Skin epidermis (tissue), 12 donors: ENCODE measurements at regions not wholly inside any gene's neighbourhood (a gene's known extent, or its start where the extent isn't known, plus 50 kb on each side); places are given as distances from the start of the nearest gene placed in this dataset.
"Not testable (repeated sequence)": the region's sequence is repeated elsewhere in the genome, so short reads cannot be mapped to it uniquely, and the experiment has no call there.

ENCODE experiments used
- H3K27ac ChIP-seq, 21 experiments: fragments of 200-600 bp; sonication (generic) in 11 of 21; one replicate each; pipeline ENCODE4 v1.5.0; 2020; ENCODE audit warnings: mild to moderate bottlenecking in 3 of 21, inconsistent platforms in 2 of 21, moderate library complexity in 2 of 21
- H3K4me3 ChIP-seq, 7 experiments: fragments of 200-600 bp; sonication (generic) in 2 of 7; one replicate each; pipeline ENCODE4 v1.5.0; 2020; ENCODE audit warnings: inconsistent platforms in 2 of 7, mild to moderate bottlenecking in 2 of 7, moderate library complexity in 1 of 7

DNA sequence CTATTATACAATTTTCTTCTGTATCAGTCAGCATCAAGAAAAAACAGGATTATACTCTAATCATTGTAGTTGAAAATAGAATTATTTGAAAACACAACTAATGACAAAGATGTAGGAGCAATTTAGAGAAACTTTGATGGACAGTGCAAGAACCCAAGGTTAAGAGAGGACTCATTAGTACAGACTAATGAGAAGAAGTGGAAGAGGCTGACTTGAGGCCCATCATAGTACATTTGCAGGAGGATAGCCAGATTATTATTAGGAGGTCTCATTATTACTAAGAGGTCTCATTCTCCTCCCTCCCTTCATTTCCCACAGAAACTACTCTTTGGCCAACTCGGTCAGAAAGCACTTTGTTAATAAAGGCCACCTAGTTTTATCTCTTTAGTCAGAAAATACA is 1983.0 kb downstream of the SUCLG1 start:
- Histone ChIP-seq H3K27ac (no peak overlapping the region), H3K4me3 (no peak overlapping the region)

DNA sequence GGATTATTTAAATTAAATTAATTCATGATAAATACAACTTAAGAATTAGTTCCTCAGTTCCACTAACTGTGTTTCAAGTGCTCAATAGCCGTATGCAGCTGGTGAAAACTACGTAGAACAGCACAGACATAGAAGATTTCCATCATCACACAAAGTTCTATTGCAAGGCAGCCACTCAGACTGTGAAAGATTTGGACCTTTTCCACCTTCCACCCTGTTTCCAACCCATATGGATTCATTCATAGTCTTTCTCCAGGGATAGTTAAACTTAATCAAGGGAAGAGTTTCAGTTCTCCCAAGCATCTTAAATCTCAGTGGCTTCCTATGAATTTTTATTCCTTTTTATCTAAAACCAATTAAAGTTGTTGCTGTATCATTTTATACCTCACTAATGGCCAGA is 2030.8 kb downstream of the SUCLG1 start:
- Histone ChIP-seq H3K4me3 (no peak overlapping the region), H3K27ac (no peak overlapping the region)

DNA sequence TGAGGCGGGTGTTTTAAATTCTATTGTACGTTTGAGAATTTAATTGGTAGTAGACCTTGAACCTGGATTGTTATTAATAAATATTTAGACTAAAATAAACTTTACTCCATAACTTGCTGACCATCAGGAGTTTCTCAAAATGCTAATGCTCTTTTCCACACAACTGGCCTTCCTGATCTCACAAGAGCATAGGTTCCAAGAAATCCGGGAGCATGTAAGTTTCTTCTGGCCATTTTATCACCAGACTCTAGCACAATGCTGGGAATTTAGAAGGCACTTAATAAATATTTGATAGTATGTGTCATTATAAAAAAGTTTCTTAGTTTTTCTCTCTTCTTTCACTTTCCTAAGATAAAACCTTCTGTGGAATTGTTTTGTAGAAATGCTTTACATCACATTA is 2047.1 kb downstream of the SUCLG1 start:
- Histone ChIP-seq H3K27ac (no peak overlapping the region), H3K4me3 (no peak overlapping the region)

DNA sequence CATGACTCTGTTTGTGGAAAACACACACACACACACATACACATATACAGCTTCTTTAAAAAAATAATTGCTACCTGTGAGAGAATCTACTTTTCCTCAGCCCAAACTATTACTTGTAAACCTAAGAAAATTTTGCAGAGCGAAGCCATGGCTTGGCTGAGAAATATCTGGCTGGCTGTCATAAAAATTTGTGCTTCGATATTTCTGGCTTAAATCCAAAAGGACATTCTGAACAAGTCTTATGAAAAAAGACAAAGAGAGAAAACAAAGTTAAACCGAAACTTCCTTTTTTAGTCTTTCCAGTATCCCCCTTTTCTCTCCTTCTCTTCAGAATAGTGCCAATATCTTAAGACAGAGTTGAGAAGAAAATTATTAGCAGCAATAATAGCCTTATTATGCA is 2048.0 kb downstream of the SUCLG1 start:
- H3K4me3 ChIP-seq = no peak overlapping the region
- no peak overlapping the region for H3K27ac ChIP-seq

DNA sequence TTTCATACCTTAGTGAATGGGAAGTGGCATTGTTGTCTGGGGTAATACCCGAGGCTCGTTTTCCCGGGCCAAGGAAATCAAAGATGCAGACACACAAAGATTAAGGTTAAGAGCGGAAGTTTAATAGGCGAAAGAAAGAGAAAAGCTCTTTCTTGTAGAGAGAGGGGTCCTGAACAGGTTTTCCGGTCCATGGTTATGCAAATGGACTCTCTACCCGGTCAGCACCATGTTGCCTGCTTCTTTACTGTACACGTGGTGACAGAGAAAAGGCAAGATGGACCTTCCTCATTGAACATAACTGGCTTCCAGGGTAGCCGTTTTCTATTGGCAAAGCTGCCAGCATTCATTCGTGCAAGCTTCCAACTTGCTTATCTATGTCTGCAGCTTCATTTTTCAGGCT is 2063.5 kb downstream of the SUCLG1 start:
- H3K27ac ChIP-seq = no peak overlapping the region
- no peak overlapping the region for H3K4me3 ChIP-seq

DNA sequence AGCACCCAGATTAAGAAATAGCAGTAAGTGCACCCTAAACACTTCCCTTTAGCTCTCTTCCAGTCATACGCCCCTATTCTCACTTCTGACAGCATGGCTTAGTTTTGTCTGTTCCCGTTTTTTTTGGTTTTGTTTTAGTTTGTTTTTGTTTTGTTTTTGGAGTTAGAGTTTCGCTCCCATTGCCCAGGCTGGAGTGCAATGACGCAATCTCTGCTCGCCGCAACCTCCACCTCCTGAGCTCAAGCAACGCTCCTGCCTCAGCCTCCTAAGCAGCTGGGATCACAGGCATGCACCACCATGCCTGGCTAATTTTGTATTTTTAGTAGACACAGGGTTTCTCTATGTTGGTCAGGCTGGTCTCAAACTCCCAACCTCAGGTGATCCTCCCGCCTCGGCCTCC is 2067.7 kb downstream of the SUCLG1 start:
- no peak overlapping the region for H3K4me3 ChIP-seq

DNA sequence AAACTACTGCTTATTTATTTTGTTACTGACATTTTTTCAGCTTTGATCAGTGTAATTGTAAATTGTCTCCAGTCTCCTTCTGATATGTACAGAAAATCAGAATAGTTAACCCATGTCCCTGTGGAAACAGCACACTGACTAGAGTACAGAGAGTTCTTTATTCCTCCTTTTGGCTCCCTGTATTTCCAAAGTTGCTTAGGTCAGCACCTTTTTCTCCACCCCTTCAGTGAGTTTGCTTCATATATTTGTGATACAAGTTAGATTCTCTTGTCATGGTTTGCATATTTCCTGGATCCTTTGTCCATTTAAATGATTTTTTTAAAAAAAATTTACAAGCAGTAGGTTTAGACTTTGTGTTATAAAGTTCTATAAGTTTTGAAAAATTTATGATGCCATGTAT is 2051.1 kb upstream of the LRRTM1 start:
- no peak overlapping the region for H3K4me3 ChIP-seq
- H3K27ac ChIP-seq = no peak overlapping the region

More for the DNA sequence above, 2067.7 kb downstream of the SUCLG1 start:
- no peak overlapping the region for H3K27ac ChIP-seq

DNA sequence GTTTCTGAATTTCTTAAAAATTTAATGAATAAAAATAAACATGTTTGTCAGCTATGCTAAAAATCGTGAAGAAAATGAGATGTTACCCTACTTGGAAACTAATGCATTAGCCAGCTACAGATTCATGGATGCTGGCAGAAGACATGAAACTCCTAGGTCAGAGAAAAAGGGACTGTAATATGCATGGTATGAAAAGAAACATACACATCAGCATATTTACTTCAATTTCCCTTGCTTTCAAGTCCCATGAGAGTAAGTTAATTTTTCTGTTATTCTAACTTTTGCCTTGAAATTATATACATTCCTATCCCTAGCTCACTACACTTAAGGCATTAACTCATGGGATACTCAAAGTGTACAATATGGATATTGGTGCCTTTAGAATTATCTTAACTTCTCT is 2041.4 kb upstream of the LRRTM1 start:
- Histone ChIP-seq H3K4me3 (no peak overlapping the region), H3K27ac (no peak overlapping the region)

DNA sequence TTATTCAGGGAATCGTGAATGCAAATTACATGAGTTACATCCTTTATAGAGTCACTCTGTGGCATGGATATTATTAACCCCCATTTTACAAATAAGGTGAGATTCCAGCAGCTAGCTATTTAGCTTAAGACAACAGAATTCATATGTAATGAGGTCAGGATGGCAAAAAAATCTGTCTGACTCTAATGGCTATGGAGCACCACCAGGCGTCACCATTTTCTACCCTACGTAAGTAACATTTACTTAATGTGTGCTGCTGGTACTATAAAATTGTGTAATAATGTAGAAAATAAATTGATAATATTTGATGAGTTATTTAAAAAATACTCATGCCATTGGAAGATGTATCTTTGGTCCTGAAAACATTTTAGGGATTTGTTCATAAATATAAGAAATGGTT is 2040.1 kb upstream of the LRRTM1 start:
- no peak overlapping the region for H3K4me3 ChIP-seq
- no peak overlapping the region for H3K27ac ChIP-seq

DNA sequence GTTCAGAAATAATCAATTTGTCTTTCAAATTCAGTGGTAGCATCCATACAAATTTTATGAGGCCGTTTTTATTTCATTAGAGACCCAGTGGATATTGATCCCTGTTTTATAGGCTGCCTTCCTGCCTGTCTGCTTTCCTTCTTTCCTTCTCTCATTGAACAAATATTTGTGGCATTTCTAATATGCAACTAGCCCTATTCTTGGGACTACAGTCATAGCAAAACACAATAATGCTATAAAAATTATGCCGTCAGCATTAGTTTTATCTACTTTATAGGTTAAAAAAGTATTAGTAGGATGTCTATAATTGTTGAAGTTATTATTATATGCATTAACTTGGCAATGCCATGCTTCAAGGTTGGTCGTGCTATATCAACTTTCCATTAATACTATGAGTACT is 2037.8 kb upstream of the LRRTM1 start:
- no peak overlapping the region for H3K4me3 ChIP-seq
- H3K27ac ChIP-seq = no peak overlapping the region

DNA sequence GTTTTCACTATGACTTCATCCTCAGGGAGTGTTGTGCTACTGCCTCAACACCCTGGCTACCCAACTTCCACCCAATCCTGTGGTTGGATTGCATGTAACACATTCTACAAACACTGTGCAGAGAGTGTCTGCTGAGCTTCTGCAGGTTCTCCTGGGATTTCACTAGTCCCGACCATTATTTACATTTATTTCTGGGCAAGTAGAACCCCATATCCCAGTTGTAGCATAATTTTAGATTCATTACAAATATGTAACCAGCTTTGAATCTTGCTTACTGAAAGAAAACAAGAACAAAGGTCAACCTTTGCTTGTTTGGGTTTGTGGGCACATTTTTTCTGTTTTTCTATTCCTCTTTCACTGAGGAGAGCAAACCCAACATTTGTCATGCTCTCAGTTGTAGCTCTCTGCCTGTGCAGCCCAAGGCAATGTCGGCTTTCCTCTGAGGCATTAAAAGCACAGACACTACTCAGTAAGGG is 2036.1 kb upstream of the LRRTM1 start:
- Histone ChIP-seq H3K27ac (no peak overlapping the region), H3K4me3 (no peak overlapping the region)

DNA sequence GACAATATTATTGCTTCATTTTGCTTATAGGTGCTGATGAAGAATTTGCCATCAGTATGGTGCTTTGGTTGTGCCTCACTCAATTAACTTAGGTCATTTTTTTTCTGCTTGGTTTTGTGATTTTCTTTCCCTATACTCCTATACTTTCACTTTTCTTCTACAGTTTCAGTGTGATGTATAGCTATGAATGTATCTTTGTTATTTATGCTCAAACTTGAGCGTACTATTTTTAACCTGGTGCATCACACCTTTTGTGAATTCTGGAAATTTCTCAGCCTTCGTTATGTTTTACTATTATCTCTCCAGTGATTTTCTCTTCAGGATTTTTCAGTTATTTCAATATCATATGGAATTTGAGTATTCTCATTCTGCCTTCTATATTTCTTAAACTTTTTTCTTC is 2035.3 kb upstream of the LRRTM1 start:
- no peak overlapping the region for H3K4me3 ChIP-seq
- no peak overlapping the region for H3K27ac ChIP-seq

DNA sequence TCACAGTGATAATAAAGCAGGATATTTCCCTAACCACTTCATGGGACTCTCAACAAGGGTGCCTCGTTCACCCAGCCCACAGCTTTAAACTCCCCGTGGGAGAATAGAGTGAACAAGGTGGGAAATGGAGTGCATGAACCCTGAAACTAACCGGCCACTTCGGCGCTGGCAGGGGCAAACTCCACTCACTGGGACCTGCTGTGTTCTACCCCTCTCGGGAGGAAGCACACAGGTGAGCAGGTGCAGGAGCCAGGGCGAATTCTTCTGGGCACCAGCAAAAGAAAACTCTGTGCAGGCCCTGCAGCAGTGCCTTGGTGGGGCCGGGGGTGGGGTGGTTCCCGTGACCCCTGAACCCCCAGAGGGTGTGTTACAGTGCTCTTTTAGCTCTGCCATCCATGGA is 2029.1 kb upstream of the LRRTM1 start:
- H3K27ac ChIP-seq = no peak overlapping the region
- H3K4me3 ChIP-seq = no peak overlapping the region

DNA sequence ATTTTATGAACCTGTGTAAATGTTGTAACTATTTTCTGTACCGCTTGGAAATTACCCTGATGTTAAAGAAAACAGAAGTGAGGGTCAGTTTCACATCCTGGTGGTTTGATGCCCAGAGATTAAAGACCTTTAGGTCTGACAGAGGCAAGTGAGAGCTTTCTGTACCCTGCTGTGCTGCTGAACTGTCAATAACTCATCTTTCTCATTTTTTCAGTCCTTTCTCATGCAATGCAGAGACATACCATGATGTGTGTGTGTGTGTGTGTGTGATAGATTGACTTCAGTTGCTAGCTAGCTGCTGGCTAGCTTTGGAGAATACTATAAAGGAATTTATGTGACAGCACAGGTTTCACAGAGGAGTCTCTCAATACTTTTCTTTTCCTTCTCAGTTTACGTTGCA is 2025.6 kb upstream of the LRRTM1 start:
- no peak overlapping the region for H3K27ac ChIP-seq

DNA sequence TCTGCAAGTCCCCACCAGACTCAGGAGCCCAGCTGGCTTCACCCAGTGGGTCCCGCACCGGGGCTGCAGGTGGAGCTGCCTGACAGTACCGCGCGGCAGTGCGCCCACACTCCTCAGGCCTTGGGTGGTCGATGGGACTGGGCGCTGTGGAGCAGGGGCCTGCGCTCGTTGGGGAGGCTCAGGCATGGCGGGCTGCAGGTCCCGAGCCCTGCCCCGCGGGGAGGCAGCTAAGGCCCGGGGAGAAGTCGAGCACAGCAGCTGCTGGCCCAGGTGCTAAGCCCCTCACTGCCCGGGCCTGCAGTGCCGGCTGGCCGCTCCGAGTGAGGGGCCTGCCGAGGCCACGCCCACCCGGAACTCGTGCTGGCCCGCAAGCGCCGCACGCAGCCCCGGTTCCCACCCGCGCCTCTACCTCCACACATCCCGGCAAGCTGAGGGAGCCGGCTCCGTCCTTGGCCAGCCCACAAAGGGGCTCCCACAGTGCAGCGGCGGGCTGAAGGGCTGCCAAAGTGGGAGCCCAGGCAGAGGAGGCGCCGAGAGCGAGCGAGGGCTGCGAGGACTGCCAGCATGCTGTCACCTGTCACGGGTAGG is 2021.7 kb upstream of the LRRTM1 start:
- H3K27ac ChIP-seq, H3K4me3 ChIP-seq: not testable (repeated sequence)

More for the DNA sequence above, 2025.6 kb upstream of the LRRTM1 start:
- no peak overlapping the region for H3K4me3 ChIP-seq

DNA sequence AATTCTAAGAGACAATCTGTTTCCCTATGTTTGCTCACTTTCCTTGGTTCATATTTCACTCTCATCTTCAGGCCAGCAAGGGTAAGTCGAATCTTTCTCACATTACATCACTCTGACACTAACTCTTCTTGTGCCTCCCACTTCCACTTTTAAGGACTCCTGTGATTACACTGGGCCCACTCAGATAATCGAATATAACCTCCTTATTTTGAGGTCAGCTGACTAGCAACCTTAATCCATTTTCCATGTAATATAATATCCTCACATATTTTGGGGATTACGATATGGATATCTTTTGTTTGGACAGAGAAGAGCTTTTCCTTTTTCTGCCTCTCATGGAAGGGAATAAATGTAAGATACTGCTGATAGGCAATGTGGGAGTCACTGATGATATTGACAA is 2015.7 kb upstream of the LRRTM1 start:
- Histone ChIP-seq H3K27ac (no peak overlapping the region), H3K4me3 (no peak overlapping the region)

DNA sequence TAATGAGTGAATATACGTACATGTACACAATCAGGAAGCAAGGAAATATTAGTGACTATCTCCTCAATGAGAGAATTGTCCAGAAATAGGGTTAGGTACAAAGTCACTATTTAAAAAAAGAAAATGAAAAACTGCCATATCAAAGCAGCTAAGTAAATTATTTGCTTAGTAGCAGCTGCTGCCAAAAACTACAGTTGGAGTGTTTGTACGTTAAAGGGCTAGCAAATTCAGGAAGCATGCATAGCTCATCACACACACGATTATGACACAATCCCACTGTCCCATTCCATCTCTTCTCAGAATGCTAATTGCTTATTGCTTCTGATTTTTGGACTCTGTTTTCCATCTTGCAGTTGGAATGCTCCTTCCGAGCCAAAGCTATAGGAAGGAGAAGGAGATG is 2012.5 kb upstream of the LRRTM1 start:
- H3K27ac ChIP-seq = no peak overlapping the region
- H3K4me3 ChIP-seq = no peak overlapping the region

DNA sequence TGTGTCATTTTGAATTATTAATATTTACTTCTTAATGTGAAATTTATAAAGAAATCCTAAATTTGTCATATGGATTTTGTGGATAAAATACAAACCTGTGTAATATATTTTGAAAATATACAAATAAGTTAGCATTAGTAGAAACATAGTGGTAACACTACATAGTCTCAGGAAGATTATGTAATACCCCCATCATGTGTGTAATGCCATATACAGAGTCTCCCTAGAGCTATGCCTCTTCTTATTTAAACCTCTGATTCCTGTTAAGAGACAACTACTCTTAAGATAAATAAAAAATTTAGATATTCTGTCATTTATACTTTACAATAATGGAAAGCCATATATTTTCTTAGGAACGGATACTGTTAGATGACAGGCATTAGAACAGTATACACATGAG is 2012.0 kb upstream of the LRRTM1 start:
- no peak overlapping the region for H3K4me3 ChIP-seq
- no peak overlapping the region for H3K27ac ChIP-seq

DNA sequence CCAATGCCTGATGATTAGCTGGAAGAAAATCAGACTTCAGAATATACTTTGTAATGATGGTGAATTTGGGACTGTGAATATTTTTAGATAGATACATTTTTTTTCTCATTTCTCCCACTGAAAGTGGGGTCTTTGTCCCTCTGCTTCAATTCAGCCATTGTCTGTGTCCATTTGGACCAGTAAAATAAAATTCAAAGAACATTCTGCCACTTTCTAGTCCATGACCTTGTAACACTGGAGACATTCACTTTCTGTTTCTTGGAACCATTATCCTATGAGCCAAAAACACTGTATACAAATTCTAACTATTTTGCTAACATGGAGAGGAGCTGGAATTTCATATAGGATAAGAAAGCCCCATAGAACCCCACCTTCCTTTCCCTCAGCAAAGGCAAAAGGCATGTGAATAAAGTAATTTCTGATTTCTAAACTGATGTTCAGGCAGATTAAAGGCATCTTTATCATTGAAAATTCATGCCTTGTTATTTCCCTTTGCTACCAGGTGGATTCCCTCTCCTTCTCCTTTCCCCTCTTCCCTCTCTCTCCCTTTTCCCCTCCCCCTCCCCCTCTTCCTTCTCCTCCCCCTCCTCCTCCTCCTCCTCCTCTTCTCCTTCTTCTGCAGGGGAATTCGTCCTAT is 2010.4 kb upstream of the LRRTM1 start:
- H3K4me3 ChIP-seq = no peak overlapping the region
- H3K27ac ChIP-seq = no peak overlapping the region

DNA sequence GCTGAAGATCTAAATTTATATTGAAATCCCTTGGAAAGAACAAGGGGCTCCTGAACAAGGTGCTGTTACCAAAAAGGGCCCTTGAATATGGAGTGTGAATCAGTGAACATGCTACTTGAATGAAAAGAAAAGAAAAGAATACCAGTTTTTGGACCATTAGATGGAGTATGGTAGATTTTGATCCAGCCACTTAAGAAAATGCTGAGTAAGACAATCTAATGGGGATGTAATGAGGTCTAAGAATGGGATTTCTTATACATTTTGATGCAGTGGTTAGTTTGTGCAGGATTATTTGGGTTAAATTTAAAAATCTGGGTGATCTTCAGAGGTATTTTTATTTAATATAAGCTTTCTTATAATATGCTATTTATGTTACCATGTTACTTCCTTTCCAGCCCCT is 2003.0 kb upstream of the LRRTM1 start:
- no peak overlapping the region for H3K27ac ChIP-seq
- H3K4me3 ChIP-seq = no peak overlapping the region

DNA sequence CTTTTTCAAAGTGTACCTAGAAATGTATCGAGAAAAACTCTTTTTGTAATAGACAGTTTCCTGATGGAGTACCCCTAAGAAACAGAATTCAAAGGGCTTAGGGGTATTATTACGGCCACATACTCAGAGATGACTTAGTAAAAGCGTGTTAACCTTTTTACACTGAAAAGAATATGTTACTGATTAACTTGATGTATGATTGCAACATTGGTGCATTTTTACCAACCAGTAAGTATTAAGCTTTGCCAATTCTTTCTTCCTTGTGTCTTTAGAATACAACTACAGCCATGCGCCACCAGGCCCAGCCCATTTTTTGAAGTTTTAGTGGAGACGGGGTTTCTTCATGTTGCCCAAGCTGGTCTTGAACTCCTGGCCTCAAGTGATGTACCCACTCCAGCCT is 1997.0 kb upstream of the LRRTM1 start:
- Histone ChIP-seq H3K27ac (no peak overlapping the region), H3K4me3 (no peak overlapping the region)

DNA sequence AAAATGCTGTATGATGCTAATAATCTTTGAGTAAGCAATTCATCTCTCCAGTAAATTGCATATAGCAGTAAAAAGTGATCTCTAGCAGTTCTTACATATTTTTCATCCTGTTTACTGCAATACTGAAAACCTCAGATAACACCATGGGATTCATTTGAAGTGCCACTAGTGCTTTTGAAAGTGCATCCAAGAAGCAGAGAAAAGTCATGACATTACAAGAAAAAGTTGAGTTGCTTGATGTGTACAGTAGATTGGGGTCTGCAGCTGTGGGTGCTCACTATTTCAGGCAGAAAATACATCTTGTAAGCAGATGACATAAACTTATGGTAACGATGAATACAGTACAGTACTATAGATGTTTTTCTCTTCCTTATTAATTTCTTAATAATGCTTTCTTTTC is 1984.9 kb upstream of the LRRTM1 start:
- Histone ChIP-seq H3K4me3 (no peak overlapping the region), H3K27ac (no peak overlapping the region)
